ENCODE measurements at regions not wholly inside any gene's neighbourhood (a gene's known extent, or its start where the extent isn't known, plus 50 kb on each side); places are given as distances from the start of the nearest gene placed in this dataset.
"Not testable (repeated sequence)": the region's sequence is repeated elsewhere in the genome, so short reads cannot be mapped to it uniquely, and the experiment has no call there.

GRCh38 chr2:103387888-103388287, 626.1 kb downstream of the TMEM182 start:
- no peak for FAIRE-seq

DNA sequence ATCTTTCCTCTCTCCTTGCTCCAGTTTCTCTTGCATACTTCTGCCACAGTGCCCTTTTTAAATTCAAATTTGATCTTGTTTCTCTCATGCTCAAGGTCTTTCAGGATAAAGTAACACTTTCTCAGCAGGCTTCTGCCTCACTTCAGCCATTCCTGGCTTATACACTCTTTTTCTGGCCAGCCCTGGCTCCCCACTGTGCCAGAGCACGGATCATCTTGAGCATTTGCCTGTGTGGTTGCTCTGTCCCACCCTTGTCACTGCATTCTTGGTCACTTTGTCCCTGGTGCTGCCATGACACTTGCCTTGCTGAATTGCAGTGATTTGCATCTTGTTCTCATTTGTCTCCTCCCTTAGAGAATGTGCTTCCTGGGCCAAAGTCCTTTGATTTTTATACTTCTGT, 634.3 kb downstream of the TMEM182 start:
- FAIRE-seq: no peak

DNA sequence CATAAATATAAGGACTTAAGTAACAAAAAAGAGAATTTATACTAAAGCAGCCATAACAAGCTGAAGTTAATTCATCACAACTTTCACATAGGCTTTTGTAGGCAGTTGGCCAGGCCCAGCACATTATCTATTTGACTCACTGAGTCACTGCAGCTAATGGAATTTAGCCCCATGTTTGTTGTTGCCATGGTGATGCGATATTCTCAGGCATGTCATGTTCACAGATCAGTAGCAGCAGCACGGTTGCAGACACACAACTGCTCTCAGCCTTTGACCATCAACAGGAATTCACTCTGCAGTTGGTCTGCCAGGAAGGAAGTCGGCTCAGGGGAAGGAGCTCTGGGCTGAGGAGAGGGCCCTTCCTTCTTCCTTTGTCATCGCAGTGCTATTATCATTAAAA, 639.8 kb downstream of the TMEM182 start:
- FAIRE-seq: no peak

DNA sequence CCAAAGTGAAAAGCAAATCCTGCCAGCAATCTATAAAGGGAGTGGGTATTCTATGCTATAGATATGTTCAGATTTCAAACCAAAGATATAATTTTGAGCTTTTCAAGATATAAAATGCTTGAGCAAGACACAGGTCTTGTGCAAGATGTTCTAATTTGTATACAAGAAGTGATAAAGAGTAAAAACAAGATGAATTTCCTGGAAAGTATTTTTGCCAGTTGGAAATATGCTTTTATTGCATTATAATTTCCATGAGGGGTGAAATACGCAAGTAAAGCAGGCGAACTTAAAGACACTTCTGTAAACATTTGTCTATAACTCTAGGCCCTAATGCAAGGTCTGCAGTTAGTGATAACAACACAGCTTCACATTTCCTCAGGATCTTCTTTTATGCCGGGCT, 640.5 kb downstream of the TMEM182 start:
- FAIRE-seq: no peak

- no peak for FAIRE-seq
These were observed 641.1 kb downstream of the TMEM182 start for GRCh38 chr2:103402944-103403343.

GRCh38 chr2:103403388-103403787, 641.6 kb downstream of the TMEM182 start:
- FAIRE-seq: not testable (repeated sequence)

DNA sequence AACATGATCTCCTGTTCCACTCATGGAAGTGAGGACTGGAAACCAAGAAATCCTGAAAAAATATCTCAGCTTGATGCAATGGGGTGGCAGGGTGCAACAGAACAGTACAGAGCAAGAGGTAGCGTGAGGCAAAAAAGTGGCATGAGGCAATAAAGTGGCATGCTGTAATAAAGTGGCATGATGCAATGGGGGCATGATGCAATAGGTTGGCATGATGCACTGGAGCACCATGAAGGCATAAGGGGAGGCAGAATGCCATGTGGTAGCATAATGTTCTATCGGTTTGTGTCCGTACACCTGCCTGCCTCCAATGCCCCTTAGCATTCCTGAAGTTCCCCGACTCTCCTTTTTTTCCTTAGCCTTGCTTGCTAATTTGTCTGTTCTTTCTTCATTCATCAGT, 648.4 kb downstream of the TMEM182 start:
- FAIRE-seq: no peak

DNA sequence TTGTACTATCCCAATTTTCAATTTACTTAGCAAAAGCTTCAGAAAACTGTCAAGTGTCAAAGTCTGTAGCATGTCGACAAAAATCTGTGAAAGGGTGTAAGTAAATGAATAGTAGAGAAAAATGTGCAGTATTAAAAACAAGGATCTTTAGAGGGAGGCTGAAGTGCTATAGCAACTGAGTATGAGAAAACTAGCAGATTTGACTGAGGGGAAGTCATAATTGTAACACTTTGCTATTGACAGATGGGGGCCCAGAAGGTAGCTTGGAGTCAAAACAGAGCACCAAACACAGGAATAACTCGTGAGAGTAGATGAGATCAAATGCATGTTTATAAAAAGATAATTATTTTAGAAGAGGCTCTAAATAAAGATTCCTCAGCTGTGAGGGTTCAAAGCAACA, 657.7 kb downstream of the TMEM182 start:
- no peak for FAIRE-seq

DNA sequence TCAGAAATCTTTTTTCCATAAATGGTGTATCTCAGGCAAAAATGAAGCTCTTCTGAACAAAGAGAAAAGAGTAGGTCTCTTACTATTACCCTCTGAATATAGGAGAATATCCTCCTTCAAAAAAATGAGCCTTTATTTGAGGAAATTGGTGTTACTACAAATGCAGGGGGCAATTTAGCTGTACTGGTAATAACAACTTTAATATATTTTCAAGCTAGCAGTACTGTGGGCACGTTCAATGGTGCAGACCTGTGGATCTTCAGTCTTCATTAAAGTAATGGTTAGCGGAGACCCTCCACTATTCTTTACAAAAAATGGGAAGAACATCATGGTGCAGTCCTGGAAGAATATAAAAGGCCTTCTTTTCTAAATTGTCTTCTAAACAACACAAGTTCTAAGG, 661.3 kb downstream of the TMEM182 start:
- no peak for FAIRE-seq

GRCh38 chr2:103427567-103427966, 665.7 kb downstream of the TMEM182 start:
- no peak for FAIRE-seq

DNA sequence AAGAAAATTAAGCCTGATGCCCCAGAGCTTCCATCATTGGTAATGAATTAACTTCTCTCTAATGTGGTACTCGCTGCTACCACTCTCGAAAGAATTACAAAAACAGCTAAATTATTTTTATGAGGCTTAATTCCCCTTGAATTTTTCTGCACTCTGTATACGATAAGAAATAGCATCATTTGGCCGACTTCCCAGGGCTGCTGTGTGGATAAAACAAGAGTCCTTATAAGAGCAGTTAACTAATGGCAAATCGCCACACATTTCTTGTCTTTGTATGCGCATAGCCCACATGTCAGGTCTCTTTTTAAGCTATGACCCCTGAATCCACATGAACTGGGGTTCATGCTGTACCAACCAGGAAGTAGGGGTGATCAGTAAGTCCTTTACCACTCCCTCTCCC, 668.4 kb downstream of the TMEM182 start:
- no peak for FAIRE-seq

DNA sequence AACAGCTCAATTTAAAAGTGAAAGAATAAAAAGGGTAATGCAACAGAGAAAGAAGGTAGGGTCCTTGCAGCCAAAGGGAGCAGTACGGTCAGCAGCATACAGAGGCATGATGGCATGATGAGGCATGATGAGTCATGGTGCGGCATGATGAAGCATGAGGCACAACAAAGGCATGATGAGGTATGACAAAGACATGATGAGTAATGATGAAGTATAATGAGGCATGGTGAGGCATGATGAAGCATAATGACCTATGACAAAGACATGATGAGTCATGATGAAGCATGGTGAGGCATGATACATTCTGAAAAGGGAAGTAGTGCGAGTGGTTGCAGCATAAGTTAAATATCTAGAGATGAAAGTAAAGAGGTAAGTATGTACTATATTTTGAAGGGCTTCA, 673.2 kb downstream of the TMEM182 start:
- no peak for FAIRE-seq

DNA sequence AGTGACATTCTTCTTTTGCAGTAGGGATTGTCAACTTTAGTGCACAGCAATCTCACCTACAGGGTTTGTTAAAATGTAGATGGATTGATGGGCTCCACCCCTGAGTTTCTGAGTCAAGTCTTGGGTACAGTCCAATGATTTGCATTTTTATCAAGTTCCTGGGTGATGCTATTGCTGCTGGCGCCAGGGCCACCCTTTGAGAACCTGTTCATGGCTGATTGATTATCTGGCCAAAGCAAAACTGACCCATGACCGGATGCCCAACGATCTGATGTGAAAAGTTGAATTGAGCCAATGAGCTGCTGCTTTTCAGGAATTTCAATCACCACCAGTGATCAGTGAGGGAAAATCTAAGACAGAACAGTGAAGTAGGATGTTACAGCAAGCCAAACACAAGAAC, 675.3 kb downstream of the TMEM182 start:
- no peak for FAIRE-seq

DNA sequence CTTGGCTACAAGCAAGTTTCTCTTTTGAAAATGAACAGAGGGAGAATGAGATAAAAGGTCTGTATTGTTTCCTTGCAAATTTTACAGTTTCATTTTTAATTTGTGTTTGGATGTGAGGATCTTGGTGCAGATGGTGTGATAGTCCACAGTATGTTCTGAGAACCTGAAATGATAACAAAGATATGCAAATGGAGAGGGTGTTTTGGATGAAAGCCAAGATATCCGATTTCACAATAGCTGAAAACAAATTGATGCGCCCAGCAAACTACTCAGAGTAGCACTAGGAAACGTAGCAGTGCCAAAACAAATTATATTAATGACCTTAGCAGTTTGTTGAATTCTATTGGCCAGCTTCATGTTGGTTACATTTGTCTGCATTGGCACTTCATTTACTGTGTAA, 683.5 kb downstream of the TMEM182 start:
- no peak for FAIRE-seq

- FAIRE-seq: no peak
These were observed 686.7 kb downstream of the TMEM182 start for GRCh38 chr2:103448495-103448894.

DNA sequence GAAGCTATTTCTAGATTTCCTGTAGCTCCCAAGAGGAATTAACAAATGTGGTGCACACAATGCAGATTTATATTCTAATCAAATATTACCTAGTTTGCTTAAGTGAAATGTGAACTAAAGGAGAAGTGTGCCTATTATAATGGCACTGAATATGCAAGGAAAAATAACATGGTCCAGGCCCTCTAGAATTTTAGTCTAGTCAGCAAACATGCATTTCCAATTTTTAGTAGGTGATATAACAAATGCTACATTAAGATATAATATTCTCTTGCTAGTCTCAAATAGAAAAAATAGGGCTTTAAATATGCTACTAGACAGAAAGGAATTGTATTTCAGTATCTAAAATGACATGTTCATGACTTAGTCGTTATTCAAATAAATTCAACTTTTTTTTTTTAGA, 689.5 kb downstream of the TMEM182 start:
- no peak for FAIRE-seq

DNA sequence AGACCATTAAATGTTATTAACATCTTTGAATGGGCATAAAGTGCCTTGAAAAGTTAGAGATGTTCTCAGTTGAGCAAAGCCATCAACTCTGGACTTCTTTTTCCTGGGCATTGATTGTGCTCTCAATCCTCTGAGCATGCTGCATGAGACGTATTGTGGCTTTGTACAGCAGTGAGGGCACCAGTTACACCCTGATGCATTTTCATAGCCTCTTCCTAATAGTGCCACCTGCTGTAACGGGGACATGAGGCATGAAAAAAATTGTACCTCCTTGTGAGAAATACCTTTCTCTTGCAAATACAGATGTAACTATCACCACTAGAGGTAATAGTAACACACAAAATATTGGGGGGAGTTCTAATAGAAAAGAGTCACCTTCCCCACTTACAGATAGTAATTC, 697.5 kb downstream of the TMEM182 start:
- no peak for FAIRE-seq

DNA sequence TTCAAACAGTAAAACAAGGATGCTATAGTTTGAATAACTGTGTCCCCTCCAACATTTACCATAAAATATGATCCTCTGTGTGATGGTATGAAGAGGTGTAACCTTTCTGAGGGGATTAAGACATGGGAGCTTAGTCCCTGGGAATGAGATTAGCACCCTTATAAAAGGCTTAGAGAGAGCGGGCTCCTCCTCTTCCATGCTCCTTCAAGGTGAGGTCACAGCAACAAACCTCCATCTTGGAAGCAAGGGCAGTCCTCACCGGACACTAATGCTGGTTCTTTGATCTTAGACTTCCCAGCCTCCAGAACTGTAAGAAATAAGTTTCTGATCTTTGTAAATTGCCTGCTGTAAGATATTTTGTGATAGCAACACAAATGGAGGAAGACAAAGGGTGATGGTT, 700.3 kb downstream of the TMEM182 start:
- FAIRE-seq: no peak

- no peak for FAIRE-seq
These were observed 700.9 kb downstream of the TMEM182 start for GRCh38 chr2:103462712-103463111.

- no peak for FAIRE-seq
These were observed 703.0 kb downstream of the TMEM182 start for GRCh38 chr2:103464831-103465230.

DNA sequence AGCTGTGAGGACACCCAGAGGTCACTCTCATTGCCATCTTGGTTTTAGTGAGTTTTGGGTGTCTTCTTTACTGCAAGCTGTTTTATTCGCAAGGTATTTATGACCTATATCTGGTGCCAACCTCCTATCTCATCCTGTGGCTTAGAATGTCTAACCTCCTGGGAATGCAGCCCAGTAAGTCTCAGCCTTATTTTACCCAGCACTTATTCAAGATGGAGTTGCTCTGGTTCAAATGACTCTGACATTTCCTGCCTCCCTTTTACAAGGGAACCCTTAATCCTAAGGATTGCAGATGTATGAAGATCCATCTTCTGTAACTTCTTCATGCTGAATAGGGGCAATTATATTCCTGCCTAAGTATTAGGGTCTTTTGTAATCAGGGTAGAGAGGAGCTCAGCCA, 708.0 kb downstream of the TMEM182 start:
- no peak for FAIRE-seq

DNA sequence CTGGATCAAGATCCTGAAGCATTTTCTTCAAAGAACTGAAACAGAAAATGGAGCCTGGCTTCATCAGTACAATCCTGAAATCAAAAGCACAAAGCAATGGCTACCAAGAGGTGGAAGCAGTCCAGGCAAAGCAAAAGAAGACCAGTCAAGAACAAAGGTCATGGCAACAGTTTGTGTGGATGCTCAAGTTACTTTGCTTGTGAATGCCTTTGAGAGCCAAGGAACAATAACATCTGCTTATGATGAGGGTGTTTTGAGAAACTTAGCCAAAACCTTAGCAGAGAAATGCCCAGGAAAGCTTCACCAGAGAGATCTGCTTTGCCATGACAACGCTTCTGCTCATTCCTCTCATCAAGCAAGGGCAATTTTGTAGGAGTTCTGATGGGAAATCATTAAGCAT, 723.1 kb downstream of the TMEM182 start:
- no peak for FAIRE-seq

- no peak for FAIRE-seq
These were observed 735.0 kb downstream of the TMEM182 start for GRCh38 chr2:103496850-103497249.

GRCh38 chr2:103506812-103507211, 745.0 kb downstream of the TMEM182 start:
- FAIRE-seq: no peak

DNA sequence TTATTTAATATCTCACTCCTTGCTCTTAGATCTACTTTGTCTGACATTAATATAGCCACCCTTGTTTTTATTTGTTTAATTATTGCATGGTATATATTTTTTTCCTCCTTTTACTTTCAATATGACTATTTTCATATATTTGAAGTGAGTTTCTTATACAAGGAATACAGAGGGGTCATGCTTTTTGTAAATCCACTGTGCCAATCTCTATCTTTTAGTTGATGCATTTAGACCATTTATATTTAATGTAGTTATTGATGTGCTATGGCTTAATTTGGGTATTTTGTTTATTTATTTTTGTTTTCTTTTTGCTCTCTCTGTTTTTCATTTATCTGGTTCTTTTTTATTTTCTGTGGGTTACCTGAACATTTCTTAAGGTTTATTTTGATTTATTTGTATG, 750.6 kb downstream of the TMEM182 start:
- FAIRE-seq: no peak

- no peak for FAIRE-seq
These were observed 758.7 kb downstream of the TMEM182 start for GRCh38 chr2:103520547-103520946.

All from TTC549 (cell line).